Upper lobe of left lung (tissue), 6 donors: ENCODE measurements at regions not wholly inside any gene's neighbourhood (a gene's known extent, or its start where the extent isn't known, plus 50 kb on each side); places are given as distances from the start of the nearest gene placed in this dataset.

Source experiments
- ATAC-seq, 2 donors: fragments of 200-7000 bp; cut with Tn5 transposase; one replicate each; pipeline ENCODE4 v1.9.1; 2022; ENCODE audit warnings: mild to moderate bottlenecking in 2 of 2, moderate library complexity in 2 of 2; ENCODE audit not compliant: low FRiP score in 2 of 2
- DNase-seq, 2 donors: peaks; one replicate each; pipeline ENCODE4 v3.0.0-alpha.2; 2019 to 2020
- H3K27ac ChIP-seq, 4 donors: fragments of 200-600 bp; sonication (generic); one replicate each; pipeline ENCODE4 v1.5.1; 2016 to 2019
- H3K27me3 ChIP-seq, 4 donors: fragments of 200-600 bp; sonication (generic); one replicate each; pipeline ENCODE4 v1.5.1; 2017 to 2019
- H3K36me3 ChIP-seq, 4 donors: fragments of 200-600 bp; sonication (generic); one replicate each; pipeline ENCODE4 v1.5.1; 2016 to 2019
- H3K4me1 ChIP-seq, 4 donors: fragments of 200-600 bp; sonication (generic); one replicate each; pipeline ENCODE4 v1.5.1; 2018 to 2019
- H3K4me3 ChIP-seq, 4 donors: fragments of 200-600 bp; sonication (generic); one replicate each; pipeline ENCODE4 v1.5.1; 2017 to 2019; ENCODE audit warnings: mild to moderate bottlenecking in 2 of 4, moderate library complexity in 1 of 4
- H3K9me3 ChIP-seq, 4 donors: fragments of 200-600 bp; sonication (generic); one replicate each; pipeline ENCODE4 v1.5.1; 2018 to 2019
- CTCF ChIP-seq, 6 experiments: fragments of 450-650 bp in 4 of 6; fragments of 200-600 bp in 2 of 6; sonication (generic) in 2 of 6; IDR thresholded peaks; one replicate each; pipeline ENCODE4 v1.5.1; 2016 to 2019; ENCODE audit warnings: antibody characterized with exemption in 6 of 6
- EP300 ChIP-seq, 4 donors: sonication (generic); formaldehyde crosslinking; IDR thresholded peaks; one replicate each; pipeline ENCODE4 v1.5.1; 2017; ENCODE audit warnings: antibody characterized with exemption in 4 of 4, control low read depth in 2 of 4
- POLR2A ChIP-seq, 4 donors: fragments of 450-650 bp; IDR thresholded peaks; one replicate each; pipeline ENCODE4 v1.5.1; 2016 to 2017; ENCODE audit warnings: antibody characterized with exemption in 4 of 4, mild to moderate bottlenecking in 2 of 4
- POLR2AphosphoS5 ChIP-seq, 2 donors: sonication (generic); formaldehyde crosslinking; IDR thresholded peaks; one replicate each; pipeline ENCODE4 v1.5.1; 2017; ENCODE audit warnings: antibody characterized with exemption in 2 of 2
- WGBS, 2 donors: methylation state at CpG; one replicate each; pipeline ENCODE4 v1.1.5; 2017 to 2018; 5-methylcytosine and 5-hydroxymethylcytosine counted together
- donor health status: DM: no; HTN: no; CAD: no; lungs with moderate emphysema.
- donor health status: DM: no; HTN: yes; CAD: no; lungs with severe emphysema.

GRCh38 chr20:40459299-40459698 is 229.7 kb downstream of the MAFB start:
- ATAC-seq (no peak), DNase-seq (no peak)
- H3K9me3 ChIP-seq: no peaks in the 10 kb centered on the region
- TF ChIP-seq CTCF (IDR thresholded peaks at IDR 0.05) (no peak), POLR2AphosphoS5 (IDR thresholded peaks at IDR 0.05) (no peak), POLR2A (IDR thresholded peaks at IDR 0.05) (no peak), EP300 (IDR thresholded peaks at IDR 0.05) (no peak)
- H3K36me3 ChIP-seq: no peaks in the 10 kb centered on the region
- no peak overlapping the region for H3K27ac ChIP-seq
- H3K4me3 ChIP-seq: no peak overlapping the region
- H3K27me3 ChIP-seq: no peaks in the 10 kb centered on the region
- peaks cover 0 to 10% (median 0%) of the 10 kb centered on the region in 4 donors for H3K4me1 ChIP-seq
- WGBS, 2 donors: 62 to 84% methylated on average over 4 of the region's 4 CpGs

GRCh38 chr20:40457404-40457803 is 231.6 kb downstream of the MAFB start:
- ATAC-seq (no peak), DNase-seq (no peak)
- H3K27ac ChIP-seq: no peak overlapping the region
- H3K4me3 ChIP-seq: no peak overlapping the region
- no peaks in the 10 kb centered on the region for H3K36me3 ChIP-seq
- no peaks in the 10 kb centered on the region for H3K9me3 ChIP-seq
- no peaks in the 10 kb centered on the region for H3K27me3 ChIP-seq
- TF ChIP-seq CTCF (IDR thresholded peaks at IDR 0.05) (no peak), POLR2A (IDR thresholded peaks at IDR 0.05) (no peak), POLR2AphosphoS5 (IDR thresholded peaks at IDR 0.05) (no peak), EP300 (IDR thresholded peaks at IDR 0.05) (no peak)
- WGBS, 2 donors: 77 to 97% methylated on average over 3 of the region's 3 CpGs
- no peaks in the 10 kb centered on the region for H3K4me1 ChIP-seq

- WGBS, 2 donors: 83 to 95% methylated on average over 3 of the region's 3 CpGs
- H3K4me1 ChIP-seq: no peaks in the 10 kb centered on the region
- no peak overlapping the region for H3K27ac ChIP-seq
- no peaks in the 10 kb centered on the region for H3K27me3 ChIP-seq
- no peak for ATAC-seq
- H3K36me3 ChIP-seq: no peaks in the 10 kb centered on the region
- H3K9me3 ChIP-seq: no peaks in the 10 kb centered on the region
- DNase-seq: no peak
- no peak overlapping the region for H3K4me3 ChIP-seq
- TF ChIP-seq POLR2AphosphoS5 (IDR thresholded peaks at IDR 0.05): no peak
- TF ChIP-seq POLR2A (IDR thresholded peaks at IDR 0.05): no peak
- TF ChIP-seq CTCF (IDR thresholded peaks at IDR 0.05): no peak
- TF ChIP-seq EP300 (IDR thresholded peaks at IDR 0.05): no peak
Observed at GRCh38 chr20:40452758-40453157, 236.3 kb downstream of the MAFB start.

- WGBS, 2 donors: 85 to 88% methylated on average over 1 of the region's 1 CpG
- ATAC-seq (no peak), DNase-seq (no peak)
- TF ChIP-seq CTCF (IDR thresholded peaks at IDR 0.05) (no peak), POLR2A (IDR thresholded peaks at IDR 0.05) (no peak), EP300 (IDR thresholded peaks at IDR 0.05) (no peak), POLR2AphosphoS5 (IDR thresholded peaks at IDR 0.05) (no peak)
- Histone ChIP-seq H3K27ac (no peak overlapping the region), H3K27me3 (no peaks in the 10 kb centered on the region), H3K9me3 (no peaks in the 10 kb centered on the region), H3K4me1 (no peaks in the 10 kb centered on the region), H3K4me3 (no peak overlapping the region), H3K36me3 (no peaks in the 10 kb centered on the region)
Observed at GRCh38 chr20:40451552-40451951, 237.5 kb downstream of the MAFB start.

GRCh38 chr20:40449974-40450616 is 238.9 kb downstream of the MAFB start:
- H3K36me3 ChIP-seq: no peaks in the 10 kb centered on the region
- DNase-seq (no peak), ATAC-seq (no peak)
- H3K9me3 ChIP-seq: no peaks in the 10 kb centered on the region
- no peak overlapping the region for H3K27ac ChIP-seq
- H3K27me3 ChIP-seq: no peaks in the 10 kb centered on the region
- TF ChIP-seq POLR2AphosphoS5 (IDR thresholded peaks at IDR 0.05) (no peak), EP300 (IDR thresholded peaks at IDR 0.05) (no peak), POLR2A (IDR thresholded peaks at IDR 0.05) (no peak), CTCF (IDR thresholded peaks at IDR 0.05) (no peak)
- no peak overlapping the region for H3K4me3 ChIP-seq
- WGBS, 2 donors: 67 to 80% methylated on average over 4 of the region's 4 CpGs
- no peaks in the 10 kb centered on the region for H3K4me1 ChIP-seq
